Natural killer cell (primary cell): ENCODE measurements at regions not wholly inside any gene's neighbourhood (a gene's known extent, or its start where the extent isn't known, plus 50 kb on each side); places are given as distances from the start of the nearest gene placed in this dataset.

Experiments used
- ATAC-seq, 3 donors: fragments of 150-1000 bp in 2 of 3; fragments of 200-7000 bp in 1 of 3; cut with Tn5 transposase; 1 replicate in 1 of 3; 2 replicates in 2 of 3; pipeline ENCODE4 v1.10.0; 2021; ENCODE audit warnings: mild to moderate bottlenecking in 2 of 3, moderate library complexity in 2 of 3
- DNase-seq, 2 donors: peaks; one replicate each; pipeline versions ENCODE4 v3.0.0 to v3.0.0-alpha.2; 2013 to 2021; ENCODE audit warnings: mixed read lengths in 1 of 2
- H3K27ac ChIP-seq: one replicate; pipeline ENCODE4 v1.5.1; 2013; ENCODE audit warnings: mild to moderate bottlenecking, low read length
- H3K27me3 ChIP-seq: one replicate; pipeline ENCODE4 v1.6.1; 2013; ENCODE audit warnings: low read length; ENCODE audit not compliant: control insufficient read depth, insufficient read depth
- H3K36me3 ChIP-seq: one replicate; pipeline ENCODE4 v1.6.1; 2013; ENCODE audit warnings: low read length; ENCODE audit not compliant: control insufficient read depth, insufficient read depth
- H3K4me1 ChIP-seq: one replicate; pipeline ENCODE4 v1.6.1; 2013; ENCODE audit warnings: low read length; ENCODE audit not compliant: control insufficient read depth, insufficient read depth
- H3K4me3 ChIP-seq: one replicate; pipeline ENCODE4 v1.5.1; 2013; ENCODE audit warnings: low read length
- H3K9me3 ChIP-seq: one replicate; pipeline ENCODE4 v1.6.1; 2013; ENCODE audit warnings: low read length; ENCODE audit not compliant: control insufficient read depth, insufficient read depth
- H3K27ac Mint-ChIP-seq, 2 donors: one replicate each; pipeline ENCODE4 v1.8.0; 2022; ENCODE audit warnings: mild to moderate bottlenecking in 2 of 2, mixed read lengths in 2 of 2, moderate library complexity in 1 of 2
- H3K27me3 Mint-ChIP-seq, 2 donors: one replicate each; pipeline ENCODE4 v1.8.0; 2022; ENCODE audit warnings: low read depth in 2 of 2, mixed read lengths in 2 of 2
- H3K36me3 Mint-ChIP-seq: one replicate; pipeline ENCODE4 v1.8.0; 2022; ENCODE audit warnings: mixed read lengths
- H3K4me1 Mint-ChIP-seq, 2 donors: one replicate each; pipeline ENCODE4 v1.8.0; 2022; ENCODE audit warnings: mixed read lengths in 2 of 2
- H3K4me3 Mint-ChIP-seq: one replicate; pipeline ENCODE4 v1.8.0; 2022; ENCODE audit warnings: mild to moderate bottlenecking, moderate library complexity, mixed read lengths
- H3K9me3 Mint-ChIP-seq, 2 donors: one replicate each; pipeline ENCODE4 v1.8.0; 2022; ENCODE audit warnings: mixed read lengths in 2 of 2
- CTCF ChIP-seq: fragments of 200-600 bp; IDR thresholded peaks from one replicate; pipeline ENCODE4 v1.8.0; 2022; ENCODE audit warnings: antibody characterized with exemption
- WGBS: methylation state at CpG from one replicate; pipeline ENCODE4 v1.1.7; 2013; ENCODE audit warnings: missing lambda C conversion rate; ENCODE audit not compliant: insufficient coverage; 5-methylcytosine and 5-hydroxymethylcytosine counted together
- intact Hi-C: fragments of 100-400 bp; cut with micrococcal nuclease; formaldehyde crosslinking; loops from one replicate; pipeline ENCODE4 v1.14.2; 2022

GRCh38 chr2:192876698-192877097, 682.0 kb upstream of the TMEFF2 start:
- no peaks in the 10 kb centered on the region for H3K4me1 Mint-ChIP-seq
- no peak overlapping the region for H3K27ac Mint-ChIP-seq
- no peak overlapping the region for H3K4me3 Mint-ChIP-seq
- H3K9me3 Mint-ChIP-seq, result peaks cover 6 to 17% of the 10 kb centered on the region in 2 donors
- H3K9me3 ChIP-seq, result no peaks in the 10 kb centered on the region
- intact Hi-C loops, result no loop called here
- H3K4me3 ChIP-seq, result no peak overlapping the region
- no peak for ATAC-seq
- no peaks in the 10 kb centered on the region for H3K27me3 ChIP-seq
- no peak for TF ChIP-seq CTCF
- 89% methylated on average over 1 of the region's 2 CpGs for WGBS
- no peak for DNase-seq
- H3K27me3 Mint-ChIP-seq, result no peaks in the 10 kb centered on the region
- no peaks in the 10 kb centered on the region for H3K36me3 ChIP-seq
- no peak overlapping the region for H3K27ac ChIP-seq
- no peaks in the 10 kb centered on the region for H3K36me3 Mint-ChIP-seq
- H3K4me1 ChIP-seq, result no peaks in the 10 kb centered on the region

GRCh38 chr2:192854706-192855105, 660.0 kb upstream of the TMEFF2 start:
- Histone ChIP-seq H3K4me3 (no peak overlapping the region), H3K27me3 (no peaks in the 10 kb centered on the region), H3K36me3 (no peaks in the 10 kb centered on the region), H3K27ac (no peak overlapping the region), H3K9me3 (no peaks in the 10 kb centered on the region), H3K4me1 (no peaks in the 10 kb centered on the region)
- ATAC-seq, result no peak
- Mint-ChIP-seq H3K4me1 (no peaks in the 10 kb centered on the region), H3K36me3 (no peaks in the 10 kb centered on the region), H3K4me3 (no peak overlapping the region), H3K9me3 (peaks cover 6 to 12% of the 10 kb centered on the region in 2 donors), H3K27ac (no peak overlapping the region), H3K27me3 (no peaks in the 10 kb centered on the region)
- DNase-seq, result no peak
- no peak for TF ChIP-seq CTCF
- WGBS, result 100% methylated on average over 1 of the region's 1 CpG
- intact Hi-C loops, result no loop called here

- Mint-ChIP-seq H3K4me1 (no peaks in the 10 kb centered on the region), H3K27me3 (no peaks in the 10 kb centered on the region), H3K36me3 (no peaks in the 10 kb centered on the region), H3K4me3 (no peak overlapping the region), H3K9me3 (peaks cover 6 to 14% of the 10 kb centered on the region in 2 donors), H3K27ac (no peak overlapping the region)
- Histone ChIP-seq H3K36me3 (no peaks in the 10 kb centered on the region), H3K4me3 (no peak overlapping the region), H3K4me1 (no peaks in the 10 kb centered on the region), H3K9me3 (no peaks in the 10 kb centered on the region), H3K27ac (no peak overlapping the region), H3K27me3 (no peaks in the 10 kb centered on the region)
- no peak for TF ChIP-seq CTCF
- no peak for ATAC-seq
- DNase-seq, result no peak
- intact Hi-C loops, result no loop called here
- 78% methylated on average over 3 of the region's 3 CpGs for WGBS
Measured at GRCh38 chr2:192854031-192854430, 659.3 kb upstream of the TMEFF2 start.

GRCh38 chr2:192828947-192829346, 634.2 kb upstream of the TMEFF2 start:
- DNase-seq, result no peak

More at GRCh38 chr2:192828947-192829346, 634.2 kb upstream of the TMEFF2 start:
- Histone ChIP-seq H3K27ac (no peak overlapping the region), H3K4me3 (no peak overlapping the region), H3K27me3 (no peaks in the 10 kb centered on the region), H3K9me3 (peaks cover 4% of the 10 kb centered on the region), H3K4me1 (no peaks in the 10 kb centered on the region), H3K36me3 (no peaks in the 10 kb centered on the region)
- no peaks in the 10 kb centered on the region for H3K4me1 Mint-ChIP-seq
- no peak overlapping the region for H3K27ac Mint-ChIP-seq
- H3K36me3 Mint-ChIP-seq, result no peaks in the 10 kb centered on the region
- no peaks in the 10 kb centered on the region for H3K27me3 Mint-ChIP-seq
- ATAC-seq, result no peak
- TF ChIP-seq CTCF, result no peak
- H3K4me3 Mint-ChIP-seq, result no peak overlapping the region
- 95% methylated on average over 6 of the region's 6 CpGs for WGBS
- intact Hi-C loops, result no loop called here
- peaks cover 7 to 16% of the 10 kb centered on the region in 2 donors for H3K9me3 Mint-ChIP-seq
